T-helper 2 cell treated with Interferon-gamma antibody and Interleukin-4, amounts not matched to agents 100 ng/mL and 5 ng/mL, for 36 hours (primary cell): ENCODE measurements at regions not wholly inside any gene's neighbourhood (a gene's known extent, or its start where the extent isn't known, plus 50 kb on each side); places are given as distances from the start of the nearest gene placed in this dataset.
"Not testable (repeated sequence)": the region's sequence is repeated elsewhere in the genome, so short reads cannot be mapped to it uniquely, and the experiment has no call there.

Source experiments
- intact Hi-C: fragments of 100-400 bp; cut with micrococcal nuclease; formaldehyde crosslinking; loops from one replicate; pipeline ENCODE4 v1.15.1; 2023

GRCh38 chr3:110512961-110513360 lies 558.7 kb upstream of the NECTIN3 start:
- intact Hi-C loops, result no loop called here

- intact Hi-C loops, result no loop called here
Measured at GRCh38 chr3:110518031-110518430, 553.6 kb upstream of the NECTIN3 start.

- intact Hi-C loops, result no loop called here
Measured at GRCh38 chr3:110519071-110519470, 552.5 kb upstream of the NECTIN3 start.

GRCh38 chr3:110521019-110521418 lies 550.6 kb upstream of the NECTIN3 start:
- intact Hi-C loops, result no loop called here

- intact Hi-C loops, result not testable (repeated sequence)
Measured at GRCh38 chr3:110525558-110526064, 546.0 kb upstream of the NECTIN3 start.

- intact Hi-C loops, result no loop called here
Measured at GRCh38 chr3:110526777-110527727, 544.6 kb upstream of the NECTIN3 start.

GRCh38 chr3:110528305-110529121 lies 543.1 kb upstream of the NECTIN3 start:
- intact Hi-C loops, result no loop called here

GRCh38 chr3:110530902-110531301 lies 540.7 kb upstream of the NECTIN3 start:
- intact Hi-C loops, result no loop called here

- intact Hi-C loops, result no loop called here
Measured at GRCh38 chr3:110533089-110533488, 538.5 kb upstream of the NECTIN3 start.

- intact Hi-C loops, result no loop called here
Measured at GRCh38 chr3:110542552-110543150, 529.0 kb upstream of the NECTIN3 start.

GRCh38 chr3:110544730-110545129 lies 526.9 kb upstream of the NECTIN3 start:
- intact Hi-C loops, result no loop called here

GRCh38 chr3:110550511-110550910 lies 521.1 kb upstream of the NECTIN3 start:
- intact Hi-C loops, result no loop called here

GRCh38 chr3:110562621-110563020 lies 509.0 kb upstream of the NECTIN3 start:
- intact Hi-C loops, result no loop called here

GRCh38 chr3:110564674-110565073 lies 506.9 kb upstream of the NECTIN3 start:
- intact Hi-C loops, result no loop called here

- intact Hi-C loops, result no loop called here
Measured at GRCh38 chr3:110567029-110567428, 504.6 kb upstream of the NECTIN3 start.

GRCh38 chr3:110568246-110568645 lies 503.4 kb upstream of the NECTIN3 start:
- intact Hi-C loops, result no loop called here

- intact Hi-C loops, result no loop called here
Measured at GRCh38 chr3:110569073-110569472, 502.5 kb upstream of the NECTIN3 start.

GRCh38 chr3:110575702-110576101 lies 495.9 kb upstream of the NECTIN3 start:
- intact Hi-C loops, result no loop called here

- intact Hi-C loops, result no loop called here
Measured at GRCh38 chr3:110576960-110577359, 494.7 kb upstream of the NECTIN3 start.

- intact Hi-C loops, result no loop called here
Measured at GRCh38 chr3:110577854-110578253, 493.8 kb upstream of the NECTIN3 start.

- intact Hi-C loops, result no loop called here
Measured at GRCh38 chr3:110579840-110580550, 491.6 kb upstream of the NECTIN3 start.
